ENCODE measurements at regions not wholly inside any gene's neighbourhood (a gene's known extent, or its start where the extent isn't known, plus 50 kb on each side); places are given as distances from the start of the nearest gene placed in this dataset.

- no peak for TF ChIP-seq CTCF (IDR thresholded peaks at IDR 0.05)
- no peaks in the 10 kb centered on the region for H3K27me3 ChIP-seq (ENCODE audit: insufficient read depth in 3 of 3, low read length in 2 of 3)
- intact Hi-C loops (cut with DNase I): no loop called here
Observed at GRCh38 chr21:24895885-24896734, 711.2 kb downstream of the MRPL39 start.

GRCh38 chr21:24894324-24894723 lies 713.0 kb downstream of the MRPL39 start:
- intact Hi-C loops (cut with DNase I): no loop called here
- Histone ChIP-seq H3K27ac (no peak overlapping the region), H3K4me3 (no peak overlapping the region), H3K36me3 (ENCODE audit: insufficient read depth in 1 of 2, low read depth in 1 of 2) (no peaks in the 10 kb centered on the region), H3K27me3 (ENCODE audit: insufficient read depth in 3 of 3, low read length in 2 of 3) (no peaks in the 10 kb centered on the region), H3K9me3 (no peaks in the 10 kb centered on the region), H3K4me1 (no peaks in the 10 kb centered on the region)
- WGBS, 3 donors: 93 to 98% (median 94%) methylated on average over 1 of the region's 1 CpG
- no peak for DNase-seq
- TF ChIP-seq CTCF (IDR thresholded peaks at IDR 0.05): no peak
- ATAC-seq: no peak

More at GRCh38 chr21:24895885-24896734, 711.2 kb downstream of the MRPL39 start:
- no peak overlapping the region for H3K27ac ChIP-seq
- no peaks in the 10 kb centered on the region for H3K4me1 ChIP-seq
- H3K9me3 ChIP-seq: no peaks in the 10 kb centered on the region
- no peak for DNase-seq
- H3K36me3 ChIP-seq (ENCODE audit: insufficient read depth in 1 of 2, low read depth in 1 of 2): no peaks in the 10 kb centered on the region
- no peak for ATAC-seq
- 69 to 72% (median 69%) methylated on average over 3 of the region's 3 CpGs for WGBS, 3 donors
- H3K4me3 ChIP-seq: no peak overlapping the region

GRCh38 chr21:24890021-24890420 lies 717.3 kb downstream of the MRPL39 start:
- H3K4me1 ChIP-seq: no peaks in the 10 kb centered on the region
- H3K27me3 ChIP-seq (ENCODE audit: insufficient read depth in 3 of 3, low read length in 2 of 3): no peaks in the 10 kb centered on the region
- H3K36me3 ChIP-seq (ENCODE audit: insufficient read depth in 1 of 2, low read depth in 1 of 2): no peaks in the 10 kb centered on the region
- WGBS, 3 donors: 85 to 92% (median 87%) methylated on average over 4 of the region's 4 CpGs
- no peak overlapping the region for H3K27ac ChIP-seq
- no peaks in the 10 kb centered on the region for H3K9me3 ChIP-seq
- intact Hi-C loops (cut with DNase I): no loop called here
- no peak for TF ChIP-seq CTCF (IDR thresholded peaks at IDR 0.05)
- ATAC-seq (no peak), DNase-seq (no peak)
- no peak overlapping the region for H3K4me3 ChIP-seq

- Histone ChIP-seq H3K27me3 (ENCODE audit: insufficient read depth in 3 of 3, low read length in 2 of 3) (no peaks in the 10 kb centered on the region), H3K4me1 (no peaks in the 10 kb centered on the region), H3K27ac (no peak overlapping the region), H3K36me3 (ENCODE audit: insufficient read depth in 1 of 2, low read depth in 1 of 2) (no peaks in the 10 kb centered on the region), H3K9me3 (no peaks in the 10 kb centered on the region), H3K4me3 (no peak overlapping the region)
- DNase-seq (no peak), ATAC-seq (no peak)
- 46 to 50% (median 46%) methylated on average over 2 of the region's 2 CpGs for WGBS, 3 donors
- no peak for TF ChIP-seq CTCF (IDR thresholded peaks at IDR 0.05)
- intact Hi-C loops (cut with DNase I): no loop called here
Observed at GRCh38 chr21:24881506-24881905, 725.8 kb downstream of the MRPL39 start.

GRCh38 chr21:24870633-24871032 lies 736.6 kb downstream of the MRPL39 start:
- H3K27ac ChIP-seq: no peak overlapping the region
- intact Hi-C loops (cut with DNase I): no loop called here
- 81 to 89% (median 83%) methylated on average over 4 of the region's 4 CpGs for WGBS, 3 donors
- H3K27me3 ChIP-seq (ENCODE audit: insufficient read depth in 3 of 3, low read length in 2 of 3): no peaks in the 10 kb centered on the region
- no peaks in the 10 kb centered on the region for H3K36me3 ChIP-seq (ENCODE audit: insufficient read depth in 1 of 2, low read depth in 1 of 2)
- no peaks in the 10 kb centered on the region for H3K9me3 ChIP-seq
- no peaks in the 10 kb centered on the region for H3K4me1 ChIP-seq
- TF ChIP-seq CTCF (IDR thresholded peaks at IDR 0.05): no peak
- DNase-seq (no peak), ATAC-seq (no peak)
- no peak overlapping the region for H3K4me3 ChIP-seq

All from psoas muscle (tissue), 7 donors.